Type B pancreatic cell (in vitro differentiated cells): ENCODE measurements at regions not wholly inside any gene's neighbourhood (a gene's known extent, or its start where the extent isn't known, plus 50 kb on each side); places are given as distances from the start of the nearest gene placed in this dataset.
"Not testable (repeated sequence)": the region's sequence is repeated elsewhere in the genome, so short reads cannot be mapped to it uniquely, and the experiment has no call there.

Experiments
- DNase-seq: peaks from one replicate; pipeline ENCODE4 v3.0.0; 2021; ENCODE audit warnings: mixed read lengths; ENCODE audit not compliant: unreplicated experiment; ENCODE audit errors: extremely low spot score
- H3K27ac Mint-ChIP-seq: 2 replicates; pipeline ENCODE4 v1.8.0; 2021; ENCODE audit warnings: mild to moderate bottlenecking, mixed read lengths
- H3K27me3 Mint-ChIP-seq: 2 replicates; pipeline ENCODE4 v1.8.0; 2021; ENCODE audit warnings: mixed read lengths
- H3K36me3 Mint-ChIP-seq: 2 replicates; pipeline ENCODE4 v1.8.0; 2021; ENCODE audit warnings: mixed read lengths
- H3K4me1 Mint-ChIP-seq: one replicate; pipeline ENCODE4 v1.8.0; 2021; ENCODE audit warnings: mixed read lengths; ENCODE audit not compliant: unreplicated experiment
- H3K4me3 Mint-ChIP-seq: 2 replicates; pipeline ENCODE4 v1.8.0; 2021; ENCODE audit warnings: mild to moderate bottlenecking, mixed read lengths
- H3K9me3 Mint-ChIP-seq: 2 replicates; pipeline ENCODE4 v1.8.0; 2021; ENCODE audit warnings: mixed read lengths
- TF ChIP-seq, protein P1 (sequence below): fragments of 200-600 bp; sonication (generic); conservative IDR thresholded peaks from 2 replicates; pipeline ENCODE4 v1.5.0; 2021; ENCODE audit warnings: antibody characterized with exemption, mild to moderate bottlenecking

DNA sequence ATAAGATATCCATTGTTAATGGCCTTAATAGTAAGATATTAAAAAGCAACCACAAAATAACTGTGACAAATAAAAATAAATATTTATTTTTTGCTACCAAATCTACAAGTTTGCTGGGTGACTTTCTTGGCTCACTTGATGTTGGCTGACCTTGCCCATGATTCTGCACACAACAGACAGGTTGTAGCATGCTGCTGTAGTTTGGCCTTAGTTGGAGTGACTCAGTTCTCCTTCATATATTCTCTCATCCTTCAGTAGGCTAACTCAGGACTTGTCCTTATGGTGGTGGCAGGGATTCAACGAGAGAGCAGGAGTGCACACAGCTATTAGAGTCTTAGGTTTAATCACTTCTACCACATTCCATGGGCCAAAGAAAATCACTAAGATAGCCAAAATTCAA is 437.9 kb downstream of the MRPL39 start:
- TF ChIP-seq, protein P1, sequence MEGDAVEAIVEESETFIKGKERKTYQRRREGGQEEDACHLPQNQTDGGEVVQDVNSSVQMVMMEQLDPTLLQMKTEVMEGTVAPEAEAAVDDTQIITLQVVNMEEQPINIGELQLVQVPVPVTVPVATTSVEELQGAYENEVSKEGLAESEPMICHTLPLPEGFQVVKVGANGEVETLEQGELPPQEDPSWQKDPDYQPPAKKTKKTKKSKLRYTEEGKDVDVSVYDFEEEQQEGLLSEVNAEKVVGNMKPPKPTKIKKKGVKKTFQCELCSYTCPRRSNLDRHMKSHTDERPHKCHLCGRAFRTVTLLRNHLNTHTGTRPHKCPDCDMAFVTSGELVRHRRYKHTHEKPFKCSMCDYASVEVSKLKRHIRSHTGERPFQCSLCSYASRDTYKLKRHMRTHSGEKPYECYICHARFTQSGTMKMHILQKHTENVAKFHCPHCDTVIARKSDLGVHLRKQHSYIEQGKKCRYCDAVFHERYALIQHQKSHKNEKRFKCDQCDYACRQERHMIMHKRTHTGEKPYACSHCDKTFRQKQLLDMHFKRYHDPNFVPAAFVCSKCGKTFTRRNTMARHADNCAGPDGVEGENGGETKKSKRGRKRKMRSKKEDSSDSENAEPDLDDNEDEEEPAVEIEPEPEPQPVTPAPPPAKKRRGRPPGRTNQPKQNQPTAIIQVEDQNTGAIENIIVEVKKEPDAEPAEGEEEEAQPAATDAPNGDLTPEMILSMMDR, result no peak
- Mint-ChIP-seq H3K4me3 (no peak overlapping the region), H3K27ac (no peak overlapping the region), H3K9me3 (no peaks in the 10 kb centered on the region), H3K27me3 (no peaks in the 10 kb centered on the region), H3K4me1 (no peaks in the 10 kb centered on the region), H3K36me3 (no peaks in the 10 kb centered on the region)
- DNase-seq, result no peak

DNA sequence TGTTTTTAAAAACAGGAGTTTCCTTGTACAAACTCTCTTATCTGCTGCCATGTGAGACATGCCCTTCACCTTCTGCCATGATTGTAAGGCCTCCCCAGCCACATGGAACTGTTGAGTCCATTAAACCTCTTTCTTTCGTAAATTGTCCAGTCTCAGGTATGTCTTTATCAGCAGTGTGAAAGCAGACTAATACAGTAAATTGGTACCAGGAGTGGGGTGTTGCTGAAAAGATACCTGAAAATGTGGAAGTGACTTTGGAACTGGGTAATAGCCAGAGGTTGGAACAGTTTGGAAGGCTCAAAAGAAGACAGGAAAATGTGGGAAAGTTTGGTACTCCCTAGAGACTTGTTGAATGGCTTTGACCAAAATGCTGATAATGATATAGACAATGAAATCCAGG is 440.4 kb downstream of the MRPL39 start:
- not testable (repeated sequence) for H3K27me3 Mint-ChIP-seq, H3K27ac Mint-ChIP-seq, H3K4me1 Mint-ChIP-seq, DNase-seq, H3K4me3 Mint-ChIP-seq, H3K36me3 Mint-ChIP-seq, H3K9me3 Mint-ChIP-seq

DNA sequence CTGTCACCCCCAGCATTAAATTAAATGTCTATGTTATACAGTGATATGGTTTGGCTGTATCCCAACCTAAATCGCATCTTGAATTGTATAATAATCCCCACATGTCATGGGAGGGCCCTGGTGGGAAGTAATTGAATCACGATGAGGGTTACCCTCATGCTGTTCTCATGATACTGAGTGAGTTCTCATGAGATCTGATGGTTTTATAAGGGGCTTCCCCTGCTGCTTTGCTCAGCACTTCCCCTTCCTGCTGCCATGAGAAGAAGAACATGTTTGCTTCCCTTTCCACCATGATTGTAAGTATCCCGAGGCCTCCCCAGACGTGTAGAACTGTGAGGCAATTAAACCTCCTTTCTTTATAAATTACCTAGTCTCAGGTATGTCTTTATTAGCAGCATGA is 445.7 kb downstream of the MRPL39 start:
- Mint-ChIP-seq H3K4me3 (no peak overlapping the region), H3K27ac (no peak overlapping the region), H3K9me3 (no peaks in the 10 kb centered on the region), H3K27me3 (no peaks in the 10 kb centered on the region), H3K36me3 (no peaks in the 10 kb centered on the region), H3K4me1 (no peaks in the 10 kb centered on the region)
- TF ChIP-seq, protein P1, result no peak
- no peak for DNase-seq

DNA sequence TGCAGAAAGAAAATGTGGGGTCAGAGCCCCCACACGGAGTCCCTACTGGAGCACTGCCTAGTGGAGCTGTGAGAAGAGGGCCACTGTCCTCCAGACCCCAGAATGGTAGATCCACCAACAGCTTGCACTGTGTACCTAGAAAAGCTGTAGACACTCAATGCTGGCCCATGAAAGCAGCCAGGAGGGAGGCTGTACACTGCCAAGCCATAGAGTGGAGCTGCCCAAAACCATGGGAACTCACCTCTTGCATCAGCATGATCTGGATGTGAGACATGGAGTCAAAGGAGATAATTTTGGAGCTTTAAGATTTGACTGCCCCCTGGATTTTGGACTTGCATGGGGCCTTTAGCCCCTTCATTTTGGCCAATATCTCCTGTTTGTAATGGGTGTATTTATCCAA is 452.3 kb downstream of the MRPL39 start:
- not testable (repeated sequence) for H3K9me3 Mint-ChIP-seq, H3K27me3 Mint-ChIP-seq, H3K36me3 Mint-ChIP-seq, H3K27ac Mint-ChIP-seq, DNase-seq, H3K4me3 Mint-ChIP-seq, H3K4me1 Mint-ChIP-seq

DNA sequence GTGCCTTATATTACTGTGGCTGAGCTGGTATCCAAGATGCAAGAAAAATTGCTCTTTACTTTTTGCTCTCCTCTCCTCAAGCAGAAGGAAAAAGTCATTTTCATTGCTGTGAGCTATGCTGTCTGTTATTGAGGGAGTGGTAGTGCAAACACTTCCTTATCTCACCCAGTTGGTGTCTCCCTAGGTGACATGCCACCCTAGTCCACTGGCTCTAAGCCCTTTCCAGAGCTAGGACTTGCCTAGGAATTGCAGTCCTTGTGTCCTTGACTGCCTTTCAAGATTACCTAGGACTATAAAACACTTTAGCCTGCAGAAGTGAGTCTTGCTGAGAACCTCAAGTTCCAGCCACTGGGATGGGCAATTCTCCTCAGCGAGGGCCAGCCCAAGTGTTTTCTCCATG is 458.3 kb downstream of the MRPL39 start:
- H3K36me3 Mint-ChIP-seq, result no peaks in the 10 kb centered on the region
- H3K4me1 Mint-ChIP-seq, result no peaks in the 10 kb centered on the region
- no peak for DNase-seq
- TF ChIP-seq, protein P1, result no peak
- H3K4me3 Mint-ChIP-seq, result no peak overlapping the region
- H3K27me3 Mint-ChIP-seq, result no peaks in the 10 kb centered on the region
- H3K27ac Mint-ChIP-seq, result no peak overlapping the region
- H3K9me3 Mint-ChIP-seq, result no peaks in the 10 kb centered on the region

DNA sequence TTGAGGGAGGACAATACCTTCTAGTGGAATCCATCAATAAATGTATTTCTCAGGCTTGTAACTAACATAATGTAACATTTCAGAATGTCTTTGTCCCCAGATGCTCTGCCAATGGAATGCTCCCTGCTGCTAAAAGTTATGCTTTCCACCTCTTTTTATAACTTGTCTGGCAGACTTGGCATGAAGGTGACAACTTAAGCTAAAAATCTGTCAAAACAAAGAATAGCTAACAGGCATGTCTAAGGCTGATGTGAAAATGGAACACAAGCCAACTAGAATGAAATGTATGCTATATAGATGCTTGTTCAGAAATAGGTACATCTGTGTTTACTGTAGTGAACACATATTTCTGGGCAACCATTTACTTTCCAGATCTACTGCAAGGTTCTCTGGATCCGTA is 467.9 kb downstream of the MRPL39 start:
- DNase-seq, result no peak
- H3K4me1 Mint-ChIP-seq, result no peaks in the 10 kb centered on the region
- no peaks in the 10 kb centered on the region for H3K27me3 Mint-ChIP-seq
- TF ChIP-seq, protein P1, result no peak
- no peaks in the 10 kb centered on the region for H3K36me3 Mint-ChIP-seq
- H3K4me3 Mint-ChIP-seq, result no peak overlapping the region
- no peaks in the 10 kb centered on the region for H3K9me3 Mint-ChIP-seq
- no peak overlapping the region for H3K27ac Mint-ChIP-seq

DNA sequence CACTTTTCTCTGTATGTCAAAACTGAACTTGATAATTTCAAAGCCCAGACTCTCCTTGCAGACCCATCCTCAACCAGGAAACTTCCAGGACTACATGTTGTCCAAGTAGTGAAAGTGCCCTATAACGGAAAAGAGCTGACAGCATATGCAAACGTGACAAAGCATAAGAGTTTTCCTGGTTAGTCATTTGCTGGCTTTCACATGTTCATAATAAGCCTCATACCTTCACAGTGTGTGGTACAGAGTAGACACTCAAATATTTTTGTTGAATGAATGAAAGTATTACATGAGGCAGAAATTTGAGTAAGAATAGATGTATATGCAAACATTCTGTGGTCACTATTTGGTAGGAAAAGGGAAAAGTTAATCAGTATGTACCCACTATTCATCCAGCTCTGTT is 473.3 kb downstream of the MRPL39 start:
- H3K4me1 Mint-ChIP-seq, result no peaks in the 10 kb centered on the region
- peaks cover 5% of the 10 kb centered on the region for H3K9me3 Mint-ChIP-seq
- no peaks in the 10 kb centered on the region for H3K36me3 Mint-ChIP-seq
- DNase-seq, result no peak
- TF ChIP-seq, protein P1, result no peak
- H3K4me3 Mint-ChIP-seq, result no peak overlapping the region
- H3K27ac Mint-ChIP-seq, result no peak overlapping the region
- H3K27me3 Mint-ChIP-seq, result no peaks in the 10 kb centered on the region
